ENCODE measurements at regions not wholly inside any gene's neighbourhood (a gene's known extent, or its start where the extent isn't known, plus 50 kb on each side); places are given as distances from the start of the nearest gene placed in this dataset.

GRCh38 chr11:43579171-43579918, 101.2 kb upstream of the HSD17B12 start:
- Histone ChIP-seq H3K9ac (ENCODE audit: low read depth in 1 of 2, low read length in 2 of 2) (no peak overlapping the region), H3K4me1 (ENCODE audit: control insufficient read depth in 4 of 4, insufficient read depth in 4 of 4, low read length in 3 of 4) (peaks cover 4 to 49% (median 26%) of the 10 kb centered on the region in 4 donors), H3K4me3 (ENCODE audit: low read depth in 1 of 3, low read length in 3 of 3) (peak overlapping the region; percentile 50 to 58 (median 55)), H3K27me3 (ENCODE audit: control insufficient read depth in 4 of 4, insufficient read depth in 4 of 4, low read length in 3 of 4) (peaks cover 6 to 26% (median 16%) of the 10 kb centered on the region in 4 donors), H3K9me3 (ENCODE audit: control insufficient read depth in 4 of 4, low read length in 3 of 4) (no peaks in the 10 kb centered on the region), H3K36me3 (ENCODE audit: control insufficient read depth in 4 of 4, insufficient read depth in 3 of 4, low read depth in 1 of 4, low read length in 3 of 4) (no peaks in the 10 kb centered on the region), H3K27ac (ENCODE audit: low read depth in 1 of 2, low read length in 2 of 2) (no peak overlapping the region)
- DNase-seq (ENCODE audit: low spot score), result no peak
- TF ChIP-seq RXRA (IDR thresholded peaks at IDR 0.05) (no peak), CTCF (IDR thresholded peaks at IDR 0.05; ENCODE audit: low read depth, low read length, missing input control) (peak; percentile 18), ATF3 (IDR thresholded peaks at IDR 0.05) (no peak), MAX (IDR thresholded peaks at IDR 0.05) (no peak)
- 1% methylated on average over 83 of the region's 83 CpGs for WGBS

- DNase-seq (ENCODE audit: low spot score), result no peak
Observed at GRCh38 chr11:43579919-43580276, 100.6 kb upstream of the HSD17B12 start.

More at GRCh38 chr11:43579919-43580276, 100.6 kb upstream of the HSD17B12 start:
- H3K4me3 ChIP-seq (ENCODE audit: low read depth in 1 of 3, low read length in 3 of 3), result peak overlapping the region in 2 of 3 donors; percentile 50 to 55
- H3K9me3 ChIP-seq (ENCODE audit: control insufficient read depth in 4 of 4, low read length in 3 of 4), result no peaks in the 10 kb centered on the region
- H3K27me3 ChIP-seq (ENCODE audit: control insufficient read depth in 4 of 4, insufficient read depth in 4 of 4, low read length in 3 of 4), result peaks cover 6 to 23% (median 15%) of the 10 kb centered on the region in 4 donors
- no peak overlapping the region for H3K27ac ChIP-seq (ENCODE audit: low read depth in 1 of 2, low read length in 2 of 2)
- H3K4me1 ChIP-seq (ENCODE audit: control insufficient read depth in 4 of 4, insufficient read depth in 4 of 4, low read length in 3 of 4), result peaks cover 4 to 49% (median 26%) of the 10 kb centered on the region in 4 donors
- no peak for TF ChIP-seq MAX (IDR thresholded peaks at IDR 0.05)
- TF ChIP-seq CTCF (IDR thresholded peaks at IDR 0.05; ENCODE audit: low read depth, low read length, missing input control), result no peak
- no peak for TF ChIP-seq JUND (IDR thresholded peaks at IDR 0.05)
- WGBS, result under 1% methylated on average over 5 of the region's 5 CpGs
- H3K36me3 ChIP-seq (ENCODE audit: control insufficient read depth in 4 of 4, insufficient read depth in 3 of 4, low read depth in 1 of 4, low read length in 3 of 4), result no peaks in the 10 kb centered on the region
- no peak overlapping the region for H3K9ac ChIP-seq (ENCODE audit: low read depth in 1 of 2, low read length in 2 of 2)

All from liver (tissue), 8 donors.